ENCODE measurements at regions not wholly inside any gene's neighbourhood (a gene's known extent, or its start where the extent isn't known, plus 50 kb on each side); places are given as distances from the start of the nearest gene placed in this dataset.

DNA sequence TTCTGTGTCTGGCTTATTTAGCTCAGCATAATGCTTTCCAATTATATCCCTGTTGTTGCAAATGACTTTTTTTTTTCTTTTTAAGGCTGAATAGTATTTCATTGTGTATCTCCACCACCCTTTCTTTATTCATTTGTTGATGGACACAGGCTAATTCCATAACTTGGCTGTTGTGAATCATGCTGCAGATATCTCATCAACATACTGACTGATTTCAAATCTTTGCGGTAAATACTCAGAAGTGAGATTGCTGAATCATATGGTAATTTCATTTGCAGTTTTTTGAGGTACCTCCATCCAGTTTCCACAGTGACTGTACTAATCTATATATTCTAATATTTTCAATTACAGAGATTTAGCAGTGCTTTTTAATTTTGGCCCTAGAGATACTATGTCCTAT, 266.2 kb downstream of the TMX3 start:
- TF ChIP-seq EZH2phosphoT487 (IDR thresholded peaks at IDR 0.05): no peak
- TF ChIP-seq, protein P1, sequence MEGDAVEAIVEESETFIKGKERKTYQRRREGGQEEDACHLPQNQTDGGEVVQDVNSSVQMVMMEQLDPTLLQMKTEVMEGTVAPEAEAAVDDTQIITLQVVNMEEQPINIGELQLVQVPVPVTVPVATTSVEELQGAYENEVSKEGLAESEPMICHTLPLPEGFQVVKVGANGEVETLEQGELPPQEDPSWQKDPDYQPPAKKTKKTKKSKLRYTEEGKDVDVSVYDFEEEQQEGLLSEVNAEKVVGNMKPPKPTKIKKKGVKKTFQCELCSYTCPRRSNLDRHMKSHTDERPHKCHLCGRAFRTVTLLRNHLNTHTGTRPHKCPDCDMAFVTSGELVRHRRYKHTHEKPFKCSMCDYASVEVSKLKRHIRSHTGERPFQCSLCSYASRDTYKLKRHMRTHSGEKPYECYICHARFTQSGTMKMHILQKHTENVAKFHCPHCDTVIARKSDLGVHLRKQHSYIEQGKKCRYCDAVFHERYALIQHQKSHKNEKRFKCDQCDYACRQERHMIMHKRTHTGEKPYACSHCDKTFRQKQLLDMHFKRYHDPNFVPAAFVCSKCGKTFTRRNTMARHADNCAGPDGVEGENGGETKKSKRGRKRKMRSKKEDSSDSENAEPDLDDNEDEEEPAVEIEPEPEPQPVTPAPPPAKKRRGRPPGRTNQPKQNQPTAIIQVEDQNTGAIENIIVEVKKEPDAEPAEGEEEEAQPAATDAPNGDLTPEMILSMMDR (IDR thresholded peaks at IDR 0.05): no peak
- TF ChIP-seq EZH2 (IDR thresholded peaks at IDR 0.05): no peak
